Loucy (cell line): ENCODE measurements at regions not wholly inside any gene's neighbourhood (a gene's known extent, or its start where the extent isn't known, plus 50 kb on each side); places are given as distances from the start of the nearest gene placed in this dataset.

Source experiments
- EZH2phosphoT487 ChIP-seq: fragments of 200-600 bp; IDR thresholded peaks from 2 replicates; pipeline ENCODE4 v1.6.1; 2018; ENCODE audit warnings: antibody characterized with exemption, mild to moderate bottlenecking, moderate library complexity, borderline replicate concordance
- TF ChIP-seq, protein P1 (sequence below): fragments of 200-600 bp; sonication (generic); conservative IDR thresholded peaks from 2 replicates; pipeline ENCODE4 v1.5.1; 2014; ENCODE audit warnings: mild to moderate bottlenecking, antibody characterized with exemption, low read length

DNA sequence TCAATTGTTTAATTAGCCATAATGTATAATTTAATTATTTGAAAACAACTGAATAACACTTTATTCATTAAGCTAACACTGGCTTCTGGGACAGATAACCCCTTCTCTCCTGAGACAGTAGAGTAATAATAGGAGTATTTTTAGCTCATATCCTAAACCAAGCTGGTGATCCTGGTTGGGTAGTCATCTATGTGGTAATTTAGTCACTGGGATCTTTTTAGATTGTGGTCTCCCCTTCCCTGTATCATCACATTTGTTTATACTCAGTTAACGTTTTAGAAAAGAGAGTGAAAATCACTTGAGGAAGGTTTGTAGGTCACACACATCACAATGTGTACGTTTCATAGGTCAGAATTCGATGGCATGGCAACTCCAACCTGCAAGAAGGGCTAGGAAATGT, 1356.6 kb upstream of the ADGRL2 start:
- TF ChIP-seq, protein P1, sequence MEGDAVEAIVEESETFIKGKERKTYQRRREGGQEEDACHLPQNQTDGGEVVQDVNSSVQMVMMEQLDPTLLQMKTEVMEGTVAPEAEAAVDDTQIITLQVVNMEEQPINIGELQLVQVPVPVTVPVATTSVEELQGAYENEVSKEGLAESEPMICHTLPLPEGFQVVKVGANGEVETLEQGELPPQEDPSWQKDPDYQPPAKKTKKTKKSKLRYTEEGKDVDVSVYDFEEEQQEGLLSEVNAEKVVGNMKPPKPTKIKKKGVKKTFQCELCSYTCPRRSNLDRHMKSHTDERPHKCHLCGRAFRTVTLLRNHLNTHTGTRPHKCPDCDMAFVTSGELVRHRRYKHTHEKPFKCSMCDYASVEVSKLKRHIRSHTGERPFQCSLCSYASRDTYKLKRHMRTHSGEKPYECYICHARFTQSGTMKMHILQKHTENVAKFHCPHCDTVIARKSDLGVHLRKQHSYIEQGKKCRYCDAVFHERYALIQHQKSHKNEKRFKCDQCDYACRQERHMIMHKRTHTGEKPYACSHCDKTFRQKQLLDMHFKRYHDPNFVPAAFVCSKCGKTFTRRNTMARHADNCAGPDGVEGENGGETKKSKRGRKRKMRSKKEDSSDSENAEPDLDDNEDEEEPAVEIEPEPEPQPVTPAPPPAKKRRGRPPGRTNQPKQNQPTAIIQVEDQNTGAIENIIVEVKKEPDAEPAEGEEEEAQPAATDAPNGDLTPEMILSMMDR = no peak
- TF ChIP-seq EZH2phosphoT487 = no peak
